Liver (tissue), 8 donors: ENCODE measurements at regions not wholly inside any gene's neighbourhood (a gene's known extent, or its start where the extent isn't known, plus 50 kb on each side); places are given as distances from the start of the nearest gene placed in this dataset.
"Not testable (repeated sequence)": the region's sequence is repeated elsewhere in the genome, so short reads cannot be mapped to it uniquely, and the experiment has no call there.

Experiments used
- DNase-seq: peaks from one replicate; pipeline ENCODE4 v3.0.0-alpha.2; 2017; ENCODE audit warnings: low spot score
- H3K27ac ChIP-seq, 2 donors: one replicate each; pipeline ENCODE4 v1.7.0; 2013; ENCODE audit warnings: inconsistent platforms in 2 of 2, low read length in 2 of 2, control low read depth in 1 of 2, low read depth in 1 of 2, mild to moderate bottlenecking in 1 of 2
- H3K27me3 ChIP-seq, 4 donors: one replicate each; pipeline versions ENCODE4 v1.6.1 to v1.7.0; 2013; ENCODE audit warnings: low read length in 3 of 4, inconsistent platforms in 1 of 4, mild to moderate bottlenecking in 1 of 4, moderate library complexity in 1 of 4; ENCODE audit not compliant: control insufficient read depth in 4 of 4, insufficient read depth in 4 of 4
- H3K36me3 ChIP-seq, 4 donors: one replicate each; pipeline versions ENCODE4 v1.6.1 to v1.7.0; 2013; ENCODE audit warnings: low read length in 3 of 4, mild to moderate bottlenecking in 3 of 4, low read depth in 1 of 4, moderate library complexity in 1 of 4; ENCODE audit not compliant: control insufficient read depth in 4 of 4, insufficient read depth in 3 of 4
- H3K4me1 ChIP-seq, 4 donors: one replicate each; pipeline versions ENCODE4 v1.6.1 to v1.7.0; 2013; ENCODE audit warnings: low read length in 3 of 4, mild to moderate bottlenecking in 3 of 4, moderate library complexity in 1 of 4; ENCODE audit not compliant: control insufficient read depth in 4 of 4, insufficient read depth in 4 of 4
- H3K4me3 ChIP-seq, 3 donors: one replicate each; pipeline versions ENCODE4 v1.6.1 to v1.7.0; 2013; ENCODE audit warnings: low read length in 3 of 3, control low read depth in 1 of 3, low read depth in 1 of 3, mild to moderate bottlenecking in 1 of 3
- H3K9ac ChIP-seq, 2 donors: one replicate each; pipeline ENCODE4 v1.7.0; 2013; ENCODE audit warnings: low read length in 2 of 2, mild to moderate bottlenecking in 2 of 2, moderate library complexity in 2 of 2, control low read depth in 1 of 2, low read depth in 1 of 2
- H3K9me3 ChIP-seq, 4 donors: one replicate each; pipeline versions ENCODE4 v1.6.1 to v1.7.0; 2013; ENCODE audit warnings: low read length in 3 of 4; ENCODE audit not compliant: control insufficient read depth in 4 of 4
- FOXA1 ChIP-seq: IDR thresholded peaks from 2 replicates; pipeline ENCODE4 v1.6.1; 2016; ENCODE audit warnings: antibody characterized with exemption
- FOXA2 ChIP-seq: IDR thresholded peaks from 2 replicates; pipeline ENCODE4 v1.6.1; 2016; ENCODE audit warnings: antibody characterized with exemption
- HNF4A ChIP-seq, 2 donors: conservative IDR thresholded peaks; 2 replicates each; pipeline ENCODE4 v1.6.1; 2016; ENCODE audit warnings: antibody characterized with exemption in 2 of 2, mild to moderate bottlenecking in 2 of 2
- JUND ChIP-seq, 2 donors: IDR thresholded peaks; 2 replicates each; pipeline ENCODE4 v1.6.1; 2016; ENCODE audit warnings: antibody characterized with exemption in 2 of 2
- NR2F2 ChIP-seq: IDR thresholded peaks from 2 replicates; pipeline ENCODE4 v1.6.1; 2016; ENCODE audit warnings: antibody characterized with exemption
- RAD21 ChIP-seq, 2 donors: IDR thresholded peaks; 2 replicates each; pipeline ENCODE4 v1.6.1; 2016; ENCODE audit warnings: antibody characterized with exemption in 2 of 2, mild to moderate bottlenecking in 2 of 2
- RXRA ChIP-seq, 2 donors: IDR thresholded peaks; 2 replicates each; pipeline ENCODE4 v1.6.1; 2017 to 2018; ENCODE audit warnings: antibody characterized with exemption in 2 of 2, mild to moderate bottlenecking in 1 of 2
- SP1 ChIP-seq: IDR thresholded peaks from 2 replicates; pipeline ENCODE4 v1.6.1; 2018; ENCODE audit warnings: antibody characterized with exemption, mild to moderate bottlenecking
- TAF1 ChIP-seq: conservative IDR thresholded peaks from 2 replicates; pipeline ENCODE4 v1.6.1; 2016; ENCODE audit warnings: antibody characterized with exemption, mild to moderate bottlenecking
- WGBS: extraction: QIAGEN DNeasy Blood & Tissue Kit; methylation state at CpG from one replicate; pipeline ENCODE4 v1.1.7; 2013; 5-methylcytosine and 5-hydroxymethylcytosine counted together
- TF ChIP-seq, protein P1 (sequence below): IDR thresholded peaks from 2 replicates; pipeline ENCODE4 v1.6.1; 2016; ENCODE audit warnings: antibody characterized with exemption, mild to moderate bottlenecking
- TF ChIP-seq, protein P2 (sequence below): IDR thresholded peaks from 2 replicates; pipeline ENCODE4 v1.6.1; 2016; ENCODE audit warnings: antibody characterized with exemption
- TF ChIP-seq, protein P3 (sequence below): fragments of 150-350 bp; IDR thresholded peaks from 2 replicates; pipeline ENCODE4 v1.5.1; 2017; ENCODE audit warnings: improper control_type of control experiment, low read depth, low read length; ENCODE audit not compliant: missing input control
- TF ChIP-seq, protein P4 (sequence below): IDR thresholded peaks from 2 replicates; pipeline ENCODE4 v1.6.1; 2016; ENCODE audit warnings: antibody characterized with exemption
- donor health status: healthy.
- donor health status: healthy.
- donor health status: healthy.
- donor health status: healthy.
- donor health status: healthy.

DNA sequence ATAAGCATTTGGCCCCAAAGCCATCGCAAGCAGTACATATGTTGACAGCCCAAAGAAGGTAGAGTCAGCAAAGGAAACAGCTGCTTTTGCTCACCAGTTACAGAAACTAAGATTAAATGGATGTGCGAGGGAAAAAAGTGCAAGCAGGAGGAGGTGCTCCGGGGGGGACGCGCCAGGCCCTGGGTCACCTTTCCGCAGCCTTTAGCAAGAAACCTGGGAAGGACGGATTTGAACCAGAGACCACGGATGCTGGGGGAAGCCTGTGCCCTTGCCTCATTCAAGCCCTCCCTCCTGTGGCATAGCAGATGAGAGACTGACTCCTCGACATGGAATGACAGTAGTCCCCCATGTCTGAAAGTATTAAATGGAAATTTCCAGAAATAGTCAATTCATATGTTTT is 405.6 kb upstream of the PRKCQ start:
- Histone ChIP-seq H3K4me3 (no peak overlapping the region), H3K9ac (no peak overlapping the region), H3K36me3 (no peaks in the 10 kb centered on the region), H3K27ac (no peak overlapping the region), H3K9me3 (no peaks in the 10 kb centered on the region), H3K27me3 (no peaks in the 10 kb centered on the region), H3K4me1 (no peaks in the 10 kb centered on the region)
- no peak for TF ChIP-seq HNF4A (conservative IDR thresholded peaks at IDR 0.05)
- no peak for TF ChIP-seq NR2F2
- no peak for TF ChIP-seq RXRA (IDR thresholded peaks at IDR 0.05)
- no peak for TF ChIP-seq RAD21 (IDR thresholded peaks at IDR 0.05)
- no peak for TF ChIP-seq FOXA2
- TF ChIP-seq JUND (IDR thresholded peaks at IDR 0.05), result no peak
- TF ChIP-seq, protein P1, sequence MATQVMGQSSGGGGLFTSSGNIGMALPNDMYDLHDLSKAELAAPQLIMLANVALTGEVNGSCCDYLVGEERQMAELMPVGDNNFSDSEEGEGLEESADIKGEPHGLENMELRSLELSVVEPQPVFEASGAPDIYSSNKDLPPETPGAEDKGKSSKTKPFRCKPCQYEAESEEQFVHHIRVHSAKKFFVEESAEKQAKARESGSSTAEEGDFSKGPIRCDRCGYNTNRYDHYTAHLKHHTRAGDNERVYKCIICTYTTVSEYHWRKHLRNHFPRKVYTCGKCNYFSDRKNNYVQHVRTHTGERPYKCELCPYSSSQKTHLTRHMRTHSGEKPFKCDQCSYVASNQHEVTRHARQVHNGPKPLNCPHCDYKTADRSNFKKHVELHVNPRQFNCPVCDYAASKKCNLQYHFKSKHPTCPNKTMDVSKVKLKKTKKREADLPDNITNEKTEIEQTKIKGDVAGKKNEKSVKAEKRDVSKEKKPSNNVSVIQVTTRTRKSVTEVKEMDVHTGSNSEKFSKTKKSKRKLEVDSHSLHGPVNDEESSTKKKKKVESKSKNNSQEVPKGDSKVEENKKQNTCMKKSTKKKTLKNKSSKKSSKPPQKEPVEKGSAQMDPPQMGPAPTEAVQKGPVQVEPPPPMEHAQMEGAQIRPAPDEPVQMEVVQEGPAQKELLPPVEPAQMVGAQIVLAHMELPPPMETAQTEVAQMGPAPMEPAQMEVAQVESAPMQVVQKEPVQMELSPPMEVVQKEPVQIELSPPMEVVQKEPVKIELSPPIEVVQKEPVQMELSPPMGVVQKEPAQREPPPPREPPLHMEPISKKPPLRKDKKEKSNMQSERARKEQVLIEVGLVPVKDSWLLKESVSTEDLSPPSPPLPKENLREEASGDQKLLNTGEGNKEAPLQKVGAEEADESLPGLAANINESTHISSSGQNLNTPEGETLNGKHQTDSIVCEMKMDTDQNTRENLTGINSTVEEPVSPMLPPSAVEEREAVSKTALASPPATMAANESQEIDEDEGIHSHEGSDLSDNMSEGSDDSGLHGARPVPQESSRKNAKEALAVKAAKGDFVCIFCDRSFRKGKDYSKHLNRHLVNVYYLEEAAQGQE, result no peak
- TF ChIP-seq FOXA1, result no peak
- WGBS, result 89% methylated on average over 9 of the region's 9 CpGs
- DNase-seq, result no peak

DNA sequence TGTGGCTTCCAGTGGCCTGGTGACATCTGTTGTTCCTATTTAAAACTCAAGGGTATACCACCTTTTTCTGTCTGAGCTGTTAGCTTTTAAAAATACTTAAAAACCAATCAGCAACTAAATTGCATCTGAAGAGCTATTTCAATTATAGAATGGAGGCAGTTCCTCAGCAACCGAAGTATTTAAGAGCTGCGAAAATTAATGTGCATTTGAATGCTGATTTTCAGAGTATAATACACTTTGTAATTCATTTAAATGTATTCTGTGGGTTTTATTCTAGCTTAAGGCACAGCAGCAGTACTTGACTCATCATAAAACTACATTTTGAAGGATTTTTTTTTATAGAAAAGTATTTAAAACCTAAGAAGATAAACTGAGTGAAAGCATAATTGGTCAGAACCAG is 404.9 kb upstream of the PRKCQ start:
- H3K27ac ChIP-seq, result no peak overlapping the region
- no peak for DNase-seq
- H3K9ac ChIP-seq, result no peak overlapping the region
- H3K36me3 ChIP-seq, result no peaks in the 10 kb centered on the region
- TF ChIP-seq, protein P2, sequence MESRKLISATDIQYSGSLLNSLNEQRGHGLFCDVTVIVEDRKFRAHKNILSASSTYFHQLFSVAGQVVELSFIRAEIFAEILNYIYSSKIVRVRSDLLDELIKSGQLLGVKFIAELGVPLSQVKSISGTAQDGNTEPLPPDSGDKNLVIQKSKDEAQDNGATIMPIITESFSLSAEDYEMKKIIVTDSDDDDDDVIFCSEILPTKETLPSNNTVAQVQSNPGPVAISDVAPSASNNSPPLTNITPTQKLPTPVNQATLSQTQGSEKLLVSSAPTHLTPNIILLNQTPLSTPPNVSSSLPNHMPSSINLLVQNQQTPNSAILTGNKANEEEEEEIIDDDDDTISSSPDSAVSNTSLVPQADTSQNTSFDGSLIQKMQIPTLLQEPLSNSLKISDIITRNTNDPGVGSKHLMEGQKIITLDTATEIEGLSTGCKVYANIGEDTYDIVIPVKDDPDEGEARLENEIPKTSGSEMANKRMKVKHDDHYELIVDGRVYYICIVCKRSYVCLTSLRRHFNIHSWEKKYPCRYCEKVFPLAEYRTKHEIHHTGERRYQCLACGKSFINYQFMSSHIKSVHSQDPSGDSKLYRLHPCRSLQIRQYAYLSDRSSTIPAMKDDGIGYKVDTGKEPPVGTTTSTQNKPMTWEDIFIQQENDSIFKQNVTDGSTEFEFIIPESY, result no peak
- TF ChIP-seq SP1 (no peak), RAD21 (IDR thresholded peaks at IDR 0.05) (no peak), HNF4A (conservative IDR thresholded peaks at IDR 0.05) (no peak), FOXA2 (no peak), TAF1 (no peak)
- TF ChIP-seq, protein P3, sequence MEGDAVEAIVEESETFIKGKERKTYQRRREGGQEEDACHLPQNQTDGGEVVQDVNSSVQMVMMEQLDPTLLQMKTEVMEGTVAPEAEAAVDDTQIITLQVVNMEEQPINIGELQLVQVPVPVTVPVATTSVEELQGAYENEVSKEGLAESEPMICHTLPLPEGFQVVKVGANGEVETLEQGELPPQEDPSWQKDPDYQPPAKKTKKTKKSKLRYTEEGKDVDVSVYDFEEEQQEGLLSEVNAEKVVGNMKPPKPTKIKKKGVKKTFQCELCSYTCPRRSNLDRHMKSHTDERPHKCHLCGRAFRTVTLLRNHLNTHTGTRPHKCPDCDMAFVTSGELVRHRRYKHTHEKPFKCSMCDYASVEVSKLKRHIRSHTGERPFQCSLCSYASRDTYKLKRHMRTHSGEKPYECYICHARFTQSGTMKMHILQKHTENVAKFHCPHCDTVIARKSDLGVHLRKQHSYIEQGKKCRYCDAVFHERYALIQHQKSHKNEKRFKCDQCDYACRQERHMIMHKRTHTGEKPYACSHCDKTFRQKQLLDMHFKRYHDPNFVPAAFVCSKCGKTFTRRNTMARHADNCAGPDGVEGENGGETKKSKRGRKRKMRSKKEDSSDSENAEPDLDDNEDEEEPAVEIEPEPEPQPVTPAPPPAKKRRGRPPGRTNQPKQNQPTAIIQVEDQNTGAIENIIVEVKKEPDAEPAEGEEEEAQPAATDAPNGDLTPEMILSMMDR, result no peak
- TF ChIP-seq, protein P4, sequence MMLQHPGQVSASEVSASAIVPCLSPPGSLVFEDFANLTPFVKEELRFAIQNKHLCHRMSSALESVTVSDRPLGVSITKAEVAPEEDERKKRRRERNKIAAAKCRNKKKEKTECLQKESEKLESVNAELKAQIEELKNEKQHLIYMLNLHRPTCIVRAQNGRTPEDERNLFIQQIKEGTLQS, result no peak
- H3K4me3 ChIP-seq, result no peak overlapping the region
- H3K27me3 ChIP-seq, result no peaks in the 10 kb centered on the region
- H3K9me3 ChIP-seq, result no peaks in the 10 kb centered on the region
- 94% methylated on average over 2 of the region's 2 CpGs for WGBS
- no peaks in the 10 kb centered on the region for H3K4me1 ChIP-seq

DNA sequence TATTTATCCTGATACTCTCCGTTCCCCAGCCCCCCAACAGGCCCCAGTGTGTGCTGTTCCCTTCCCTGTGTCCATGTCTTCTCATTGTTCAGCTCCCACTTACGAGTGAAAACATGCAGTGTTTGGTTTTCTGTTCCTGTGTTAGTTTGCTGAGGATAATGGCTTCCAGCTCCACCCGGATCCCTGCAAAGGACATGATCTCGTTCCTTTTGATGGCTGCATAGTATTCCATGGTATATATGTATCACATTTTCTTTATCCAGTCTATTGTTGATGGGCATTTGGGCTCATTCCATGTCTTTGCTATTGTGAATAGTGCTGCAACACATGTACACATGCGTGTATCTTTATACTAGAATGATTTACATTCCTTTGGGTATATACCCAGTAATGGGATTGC is 403.9 kb upstream of the PRKCQ start:
- H3K27me3 ChIP-seq, H3K9me3 ChIP-seq, H3K9ac ChIP-seq, H3K36me3 ChIP-seq, DNase-seq, H3K27ac ChIP-seq, H3K4me3 ChIP-seq, H3K4me1 ChIP-seq: not testable (repeated sequence)
- 68% methylated on average over 5 of the region's 5 CpGs for WGBS
